SK-N-SH (cell line): ENCODE measurements at regions not wholly inside any gene's neighbourhood (a gene's known extent, or its start where the extent isn't known, plus 50 kb on each side); places are given as distances from the start of the nearest gene placed in this dataset.

Experiments used
- CTCF ChIA-PET: fragments of 300-600, 350-600 bp; formaldehyde crosslinking; extraction: SDS; loops from one replicate; lab custom pipeline; 2021; lab: Yijun Ruan, JAX
- POLR2A ChIA-PET: fragments of 350-600 bp; sonication (Branson Sonifier 250); formaldehyde crosslinking; extraction: SDS; loops from one replicate; lab custom pipeline; 2020; ENCODE audit warnings: antibody characterized with exemption, inconsistent platforms; lab: Yijun Ruan, JAX
- DNase-seq: peaks from one replicate; pipeline ENCODE4 v3.0.0; 2012
- H2AFZ ChIP-seq: fragments of 200-600 bp; sonication (generic); 2 replicates; pipeline ENCODE4 v1.8.1; 2016; ENCODE audit warnings: antibody characterized with exemption, mild to moderate bottlenecking, low read depth
- H3F3A ChIP-seq: fragments of 200-600 bp; sonication (generic); replicated peaks from 2 replicates; pipeline ENCODE3; 2016; ENCODE audit warnings: antibody characterized with exemption, mild to moderate bottlenecking; ENCODE audit not compliant: insufficient read depth
- H3K27ac ChIP-seq, 2 experiments: fragments of 200-500 bp in 1 of 2; fragments of 200-600 bp in 1 of 2; sonication (Bioruptor generic) in 1 of 2; sonication (generic), shearing (Covaris generic) in 1 of 2; 2 replicates each; pipeline versions ENCODE4 v1.5.1 to v1.6.1; 2014 to 2016; ENCODE audit warnings: low read depth in 2 of 2, inconsistent platforms in 1 of 2, low read length in 1 of 2, mild to moderate bottlenecking in 1 of 2, mixed read lengths in 1 of 2
- H3K27me3 ChIP-seq: fragments of 200-600 bp; sonication (generic), shearing (Covaris generic); 2 replicates; pipeline ENCODE4 v1.6.1; 2016; ENCODE audit warnings: mixed run types; ENCODE audit not compliant: insufficient read depth
- H3K36me3 ChIP-seq, 2 experiments: fragments of 200-500 bp in 1 of 2; fragments of 200-600 bp in 1 of 2; sonication (Bioruptor generic) in 1 of 2; sonication (generic) in 1 of 2; replicated peaks in 1 of 2; 2 replicates each; pipeline versions ENCODE3 to v1.5.1; 2014 to 2016; ENCODE audit warnings: low read length in 1 of 2, mild to moderate bottlenecking in 1 of 2; ENCODE audit not compliant: insufficient read depth in 2 of 2, control insufficient read depth in 1 of 2
- H3K4me1 ChIP-seq, 2 experiments: fragments of 200-500 bp in 1 of 2; fragments of 200-600 bp in 1 of 2; sonication (Bioruptor generic) in 1 of 2; sonication (generic), shearing (Covaris generic) in 1 of 2; 2 replicates each; pipeline versions ENCODE4 v1.5.1 to v1.6.1; 2014 to 2016; ENCODE audit warnings: low read depth in 1 of 2, low read length in 1 of 2, mixed run types in 1 of 2; ENCODE audit not compliant: insufficient read depth in 2 of 2, control insufficient read depth in 1 of 2
- H3K4me2 ChIP-seq: fragments of 200-600 bp; sonication (generic), shearing (Covaris generic); 2 replicates; pipeline ENCODE4 v1.6.1; 2017; ENCODE audit warnings: mixed run types
- H3K4me3 ChIP-seq, 2 experiments: fragments of 200-500 bp in 1 of 2; fragments of 200-600 bp in 1 of 2; sonication (Bioruptor generic) in 1 of 2; sonication (generic), shearing (Covaris generic) in 1 of 2; 2 replicates each; pipeline versions ENCODE4 v1.5.1 to v1.8.1; 2014 to 2016; ENCODE audit warnings: low read depth in 2 of 2, inconsistent platforms in 1 of 2, low read length in 1 of 2, mild to moderate bottlenecking in 1 of 2, mixed read lengths in 1 of 2, moderate library complexity in 1 of 2
- H3K79me2 ChIP-seq: fragments of 200-600 bp; sonication (generic); 2 replicates; pipeline ENCODE4 v1.8.1; 2017; ENCODE audit warnings: mild to moderate bottlenecking; ENCODE audit not compliant: insufficient read depth
- H3K9ac ChIP-seq: fragments of 200-600 bp; sonication (generic); 2 replicates; pipeline ENCODE4 v1.6.1; 2017; ENCODE audit warnings: mixed run types
- H3K9me2 ChIP-seq: fragments of 200-600 bp; sonication (generic); 2 replicates; pipeline ENCODE4 v1.6.1; 2017; ENCODE audit warnings: mixed run types
- H3K9me3 ChIP-seq: fragments of 200-600 bp; sonication (generic); 2 replicates; pipeline ENCODE4 v1.6.1; 2017; ENCODE audit warnings: mixed run types, mild to moderate bottlenecking, moderate library complexity
- H4K20me1 ChIP-seq: fragments of 200-600 bp; sonication (generic); 2 replicates; pipeline ENCODE4 v1.6.1; 2017; ENCODE audit warnings: mild to moderate bottlenecking, mixed run types; ENCODE audit not compliant: insufficient read depth
- EP300 ChIP-seq, 2 experiments: IDR thresholded peaks; 2 replicates each; pipeline versions ENCODE4 v1.4.0 to v1.6.1; 2012; ENCODE audit warnings: borderline replicate concordance in 1 of 2, low read depth in 1 of 2, low read length in 1 of 2
- EZH2phosphoT487 ChIP-seq: fragments of 200-600 bp; sonication (generic); IDR thresholded peaks from 2 replicates; pipeline ENCODE4 v1.6.1; 2017; ENCODE audit warnings: low read depth, mixed run types, mild to moderate bottlenecking, antibody characterized with exemption, moderate library complexity, borderline replicate concordance
- FOSL2 ChIP-seq: IDR thresholded peaks from 2 replicates; pipeline ENCODE4 v1.4.0; 2012; ENCODE audit warnings: low read depth, mild to moderate bottlenecking, moderate library complexity, borderline replicate concordance
- FOXJ3 ChIP-seq: sonication (generic); formaldehyde crosslinking; IDR thresholded peaks from 2 replicates; pipeline ENCODE4 v1.5.1; 2020; ENCODE audit warnings: mild to moderate bottlenecking, missing genetic modification reagents
- FOXM1 ChIP-seq: IDR thresholded peaks from 2 replicates; pipeline ENCODE4 v1.4.0; 2012; ENCODE audit warnings: low read depth, mild to moderate bottlenecking
- JUND ChIP-seq: IDR thresholded peaks from 2 replicates; pipeline ENCODE4 v1.4.0; 2012
- MAX ChIP-seq: IDR thresholded peaks from 2 replicates; pipeline ENCODE4 v1.4.0; 2012; ENCODE audit warnings: low read depth
- MEF2A ChIP-seq: IDR thresholded peaks from 2 replicates; pipeline ENCODE4 v1.4.0; 2012; ENCODE audit warnings: low read depth, borderline replicate concordance
- POLR2AphosphoS5 ChIP-seq: IDR thresholded peaks from 2 replicates; pipeline ENCODE4 v1.6.1; 2012; ENCODE audit warnings: low read depth, low read length
- REST ChIP-seq: IDR thresholded peaks from 2 replicates; pipeline ENCODE4 v1.6.1; 2012; ENCODE audit warnings: mild to moderate bottlenecking, low read depth, low read length, moderate library complexity
- SIN3A ChIP-seq: IDR thresholded peaks from 2 replicates; pipeline ENCODE4 v1.6.1; 2012; ENCODE audit warnings: low read depth, mild to moderate bottlenecking, low read length, moderate library complexity, borderline replicate concordance
- SMC3 ChIP-seq: IDR thresholded peaks from 2 replicates; pipeline ENCODE4 v1.6.1; 2012; ENCODE audit warnings: low read depth, low read length, improper control_type of control experiment
- USF2 ChIP-seq: fragments of 150-350 bp; IDR thresholded peaks from 2 replicates; pipeline ENCODE4 v1.6.1; 2017; ENCODE audit warnings: antibody characterized with exemption, low read length, low read depth, borderline replicate concordance
- YY1 ChIP-seq: IDR thresholded peaks from 2 replicates; pipeline ENCODE4 v1.4.0; 2012; ENCODE audit warnings: low read depth, mild to moderate bottlenecking
- WGBS: methylation state at CpG from one replicate; pipeline ENCODE4 v1.1.6; 2017; ENCODE audit warnings: low lambda C conversion rate; 5-methylcytosine and 5-hydroxymethylcytosine counted together

GRCh38 chr1:29563571-29563970 lies 327.2 kb downstream of the PTPRU start:
- ChIA-PET CTCF (interaction anchor here (0.6 kb wide), 1 partner anchor 197 kb away, joined by 3 read pairs; no protein-coding TSS in a partner anchor), POLR2A (no interaction called here)
- H3K27me3 ChIP-seq, result no peaks in the 10 kb centered on the region
- no peak overlapping the region for H2AFZ ChIP-seq
- no peak overlapping the region for H3K4me2 ChIP-seq
- TF ChIP-seq FOSL2, result no peak
- no peak for TF ChIP-seq EZH2phosphoT487
- TF ChIP-seq USF2, result no peak
- TF ChIP-seq FOXM1, result no peak
- TF ChIP-seq SIN3A, result no peak
- TF ChIP-seq MEF2A, result no peak
- no peak for TF ChIP-seq YY1
- no peak for TF ChIP-seq POLR2AphosphoS5
- TF ChIP-seq EP300 (IDR thresholded peaks at IDR 0.05; ENCODE audit: borderline replicate concordance in 1 of 2, low read depth in 1 of 2, low read length in 1 of 2), result no peak
- TF ChIP-seq REST, result no peak
- no peak for TF ChIP-seq SMC3
- TF ChIP-seq JUND, result no peak
- no peak for TF ChIP-seq FOXJ3 (CRISPR knock-in tag)
- no peak for TF ChIP-seq MAX
- 67% methylated on average over 4 of the region's 4 CpGs for WGBS
- peaks cover 4% of the 10 kb centered on the region; the same call in 1 of the 2 replicates for H3K9me3 ChIP-seq
- no peaks in the 10 kb centered on the region for H3K79me2 ChIP-seq
- H3K36me3 ChIP-seq, result no peaks in the 10 kb centered on the region
- no peak for DNase-seq
- H3K9me2 ChIP-seq, result no peaks in the 10 kb centered on the region
- H3K27ac ChIP-seq, result no peak overlapping the region
- no peaks in the 10 kb centered on the region for H3K4me1 ChIP-seq
- H3F3A ChIP-seq, result no peaks in the 10 kb centered on the region
- H3K9ac ChIP-seq, result no peak overlapping the region
- no peaks in the 10 kb centered on the region for H4K20me1 ChIP-seq
- no peak overlapping the region for H3K4me3 ChIP-seq
